ENCODE measurements at regions not wholly inside any gene's neighbourhood (a gene's known extent, or its start where the extent isn't known, plus 50 kb on each side); places are given as distances from the start of the nearest gene placed in this dataset.

DNA sequence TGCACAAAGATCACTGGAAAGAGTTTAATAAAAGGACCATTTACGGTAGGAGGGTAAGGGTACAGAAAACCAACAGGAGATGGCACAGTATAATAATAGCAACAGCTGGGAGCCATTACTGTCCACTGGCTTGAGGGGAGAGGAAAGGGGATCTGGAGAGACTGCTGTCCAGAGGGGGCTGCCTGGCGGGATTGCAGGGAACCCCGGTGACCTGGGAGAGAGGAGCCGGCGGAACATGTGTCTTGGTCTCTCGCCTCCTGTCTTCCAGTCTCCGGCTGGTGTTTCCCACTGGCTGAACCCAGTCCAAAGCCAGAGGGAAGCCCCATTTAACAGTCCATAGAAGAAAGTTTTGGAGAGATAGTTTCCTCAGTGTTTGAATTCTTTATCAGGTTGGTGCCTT lies 57.5 kb upstream of the PODXL start:
- TF ChIP-seq, protein P1, sequence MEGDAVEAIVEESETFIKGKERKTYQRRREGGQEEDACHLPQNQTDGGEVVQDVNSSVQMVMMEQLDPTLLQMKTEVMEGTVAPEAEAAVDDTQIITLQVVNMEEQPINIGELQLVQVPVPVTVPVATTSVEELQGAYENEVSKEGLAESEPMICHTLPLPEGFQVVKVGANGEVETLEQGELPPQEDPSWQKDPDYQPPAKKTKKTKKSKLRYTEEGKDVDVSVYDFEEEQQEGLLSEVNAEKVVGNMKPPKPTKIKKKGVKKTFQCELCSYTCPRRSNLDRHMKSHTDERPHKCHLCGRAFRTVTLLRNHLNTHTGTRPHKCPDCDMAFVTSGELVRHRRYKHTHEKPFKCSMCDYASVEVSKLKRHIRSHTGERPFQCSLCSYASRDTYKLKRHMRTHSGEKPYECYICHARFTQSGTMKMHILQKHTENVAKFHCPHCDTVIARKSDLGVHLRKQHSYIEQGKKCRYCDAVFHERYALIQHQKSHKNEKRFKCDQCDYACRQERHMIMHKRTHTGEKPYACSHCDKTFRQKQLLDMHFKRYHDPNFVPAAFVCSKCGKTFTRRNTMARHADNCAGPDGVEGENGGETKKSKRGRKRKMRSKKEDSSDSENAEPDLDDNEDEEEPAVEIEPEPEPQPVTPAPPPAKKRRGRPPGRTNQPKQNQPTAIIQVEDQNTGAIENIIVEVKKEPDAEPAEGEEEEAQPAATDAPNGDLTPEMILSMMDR (IDR thresholded peaks at IDR 0.05; ENCODE audit: low read length), result no peak
- TF ChIP-seq EZH2 (IDR thresholded peaks at IDR 0.05; ENCODE audit: borderline replicate concordance, low read length), result no peak
